ENCODE measurements at regions not wholly inside any gene's neighbourhood (a gene's known extent, or its start where the extent isn't known, plus 50 kb on each side); places are given as distances from the start of the nearest gene placed in this dataset.
"Not testable (repeated sequence)": the region's sequence is repeated elsewhere in the genome, so short reads cannot be mapped to it uniquely, and the experiment has no call there.

- intact Hi-C loops (cut with micrococcal nuclease); H3K9ac ChIP-seq (ENCODE audit: low read depth, low read length); H3K4ac ChIP-seq (ENCODE audit: low read depth, low read length); H4K91ac ChIP-seq (ENCODE audit: insufficient read depth, low read depth, low read length); H2BK120ac ChIP-seq (ENCODE audit: low read depth, low read length); CTCF ChIA-PET; H3K9me3 ChIP-seq (ENCODE audit: control insufficient read depth, insufficient read depth, low read length); H3K36me3 ChIP-seq (ENCODE audit: control insufficient read depth, insufficient read depth, low read length); H3K27ac ChIP-seq (ENCODE audit: insufficient read depth, low read length); H4K8ac ChIP-seq (ENCODE audit: low read depth in 2 of 2, low read length in 2 of 2); in situ Hi-C loops (cut with MboI; ENCODE audit: low sequenced_read_pairs); H3K9me1 ChIP-seq (ENCODE audit: insufficient read depth, low read length); H3K79me1 ChIP-seq (ENCODE audit: low read depth in 1 of 2, low read length in 2 of 2); H2BK15ac ChIP-seq (ENCODE audit: low read depth, low read length); dilution Hi-C loops (cut with HindIII; ENCODE audit: low sequenced_read_pairs, unreplicated experiment); DNase-seq; H2BK20ac ChIP-seq (ENCODE audit: low read depth, low read length); H3K4me2 ChIP-seq (ENCODE audit: low read depth, low read length); H3K18ac ChIP-seq (ENCODE audit: low read depth, low read length); H4K5ac ChIP-seq (ENCODE audit: low read depth, low read length); H3K4me1 ChIP-seq (ENCODE audit: control insufficient read depth, insufficient read depth, low read length); BruUV-seq (replicated peaks); H3K14ac ChIP-seq (replicated peaks; ENCODE audit: low read depth, low read length); H2AFZ ChIP-seq (replicated peaks; ENCODE audit: low read length, poor library complexity); H3K23ac ChIP-seq (ENCODE audit: low read depth, low read length); H3K4me3 ChIP-seq (ENCODE audit: insufficient read depth, low read depth, low read length); ATAC-seq (ENCODE audit: low read depth); H2BK5ac ChIP-seq (ENCODE audit: low read depth, low read length, poor library complexity, severe bottlenecking); H2AK5ac ChIP-seq (ENCODE audit: low read depth, low read length); H3K56ac ChIP-seq (ENCODE audit: extremely low read depth, insufficient read depth, low read length); H4K20me1 ChIP-seq (ENCODE audit: insufficient read depth, low read length); H2AK9ac ChIP-seq (replicated peaks; ENCODE audit: low read depth, low read length, poor library complexity); H3K27me3 ChIP-seq (ENCODE audit: control insufficient read depth, insufficient read depth, low read length); POLR2A ChIA-PET (ENCODE audit: unreplicated experiment): not testable (repeated sequence)
- WGBS, 2 experiments (ENCODE audit: extremely low coverage in 2 of 2, insufficient read length in 1 of 2): no CpG with 5 or more reads among the region's 25 CpGs
Measured at GRCh38 chr21:5098010-5098743, 5423.2 kb upstream of the TPTE start.

- H2BK15ac ChIP-seq (ENCODE audit: low read depth, low read length); CTCF ChIA-PET; H2AK5ac ChIP-seq (ENCODE audit: low read depth, low read length); H3K4ac ChIP-seq (ENCODE audit: low read depth, low read length); H4K20me1 ChIP-seq (ENCODE audit: insufficient read depth, low read length); H3K4me1 ChIP-seq (ENCODE audit: control insufficient read depth, insufficient read depth, low read length); H4K8ac ChIP-seq (ENCODE audit: low read depth in 2 of 2, low read length in 2 of 2); H3K27ac ChIP-seq (ENCODE audit: insufficient read depth, low read length); H3K9ac ChIP-seq (ENCODE audit: low read depth, low read length); H4K5ac ChIP-seq (ENCODE audit: low read depth, low read length); in situ Hi-C loops (cut with MboI; ENCODE audit: low sequenced_read_pairs); BruUV-seq (replicated peaks); H2AFZ ChIP-seq (replicated peaks; ENCODE audit: low read length, poor library complexity); H3K14ac ChIP-seq (replicated peaks; ENCODE audit: low read depth, low read length); H3K4me3 ChIP-seq (ENCODE audit: insufficient read depth, low read depth, low read length); H3K27me3 ChIP-seq (ENCODE audit: control insufficient read depth, insufficient read depth, low read length); H2BK5ac ChIP-seq (ENCODE audit: low read depth, low read length, poor library complexity, severe bottlenecking); ATAC-seq (ENCODE audit: low read depth); H3K79me1 ChIP-seq (ENCODE audit: low read depth in 1 of 2, low read length in 2 of 2); H2AK9ac ChIP-seq (replicated peaks; ENCODE audit: low read depth, low read length, poor library complexity); H2BK20ac ChIP-seq (ENCODE audit: low read depth, low read length); dilution Hi-C loops (cut with HindIII; ENCODE audit: low sequenced_read_pairs, unreplicated experiment); DNase-seq; intact Hi-C loops (cut with micrococcal nuclease); H3K36me3 ChIP-seq (ENCODE audit: control insufficient read depth, insufficient read depth, low read length); H3K4me2 ChIP-seq (ENCODE audit: low read depth, low read length); H4K91ac ChIP-seq (ENCODE audit: insufficient read depth, low read depth, low read length); H3K56ac ChIP-seq (ENCODE audit: extremely low read depth, insufficient read depth, low read length); H3K9me3 ChIP-seq (ENCODE audit: control insufficient read depth, insufficient read depth, low read length); POLR2A ChIA-PET (ENCODE audit: unreplicated experiment); H3K9me1 ChIP-seq (ENCODE audit: insufficient read depth, low read length); H2BK120ac ChIP-seq (ENCODE audit: low read depth, low read length); H3K23ac ChIP-seq (ENCODE audit: low read depth, low read length); H3K18ac ChIP-seq (ENCODE audit: low read depth, low read length): not testable (repeated sequence)
- WGBS, 2 experiments (ENCODE audit: extremely low coverage in 2 of 2, insufficient read length in 1 of 2): no CpG with 5 or more reads among the region's 22 CpGs
Measured at GRCh38 chr21:5100604-5101174, 5420.7 kb upstream of the TPTE start.

All from IMR-90 (cell line).